Tibial nerve (tissue), 4 donors: ENCODE measurements at regions not wholly inside any gene's neighbourhood (a gene's known extent, or its start where the extent isn't known, plus 50 kb on each side); places are given as distances from the start of the nearest gene placed in this dataset.

Experiments
- EP300 ChIP-seq, 2 donors: sonication (generic); formaldehyde crosslinking; IDR thresholded peaks; one replicate each; pipeline ENCODE4 v1.6.1; 2017; ENCODE audit warnings: antibody characterized with exemption in 2 of 2, mild to moderate bottlenecking in 1 of 2
- POLR2A ChIP-seq, 2 donors: fragments of 450-650 bp; IDR thresholded peaks; one replicate each; pipeline ENCODE4 v1.6.1; 2017; ENCODE audit warnings: antibody characterized with exemption in 2 of 2, mild to moderate bottlenecking in 2 of 2, moderate library complexity in 2 of 2
- TF ChIP-seq, protein P1 (sequence below), 5 experiments: fragments of 200-600 bp in 3 of 5; fragments of 450-650 bp in 2 of 5; sonication (generic) in 3 of 5; IDR thresholded peaks; one replicate each; pipeline ENCODE4 v1.5.1; 2016 to 2019; ENCODE audit warnings: antibody characterized with exemption in 5 of 5, mild to moderate bottlenecking in 3 of 5, moderate library complexity in 2 of 5

DNA sequence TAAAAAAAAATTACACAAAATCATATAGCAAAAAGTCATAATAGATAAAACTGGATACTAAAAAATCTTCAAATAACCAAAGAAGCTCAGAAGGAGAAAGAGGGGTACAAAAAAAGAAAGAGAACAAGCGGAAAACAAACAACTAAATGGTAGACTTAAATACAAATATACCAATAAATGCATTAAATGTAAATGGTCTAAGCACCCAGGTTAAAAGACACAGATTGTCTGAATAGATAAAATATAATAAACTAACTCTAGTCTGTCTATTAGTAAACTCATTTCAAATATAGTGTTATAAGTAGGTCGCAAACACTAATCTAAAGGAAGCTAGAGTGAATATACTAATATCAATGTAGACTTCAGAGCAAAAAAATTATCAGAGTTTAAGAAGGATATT lies 357.4 kb downstream of the METTL4 start:
- TF ChIP-seq, protein P1, sequence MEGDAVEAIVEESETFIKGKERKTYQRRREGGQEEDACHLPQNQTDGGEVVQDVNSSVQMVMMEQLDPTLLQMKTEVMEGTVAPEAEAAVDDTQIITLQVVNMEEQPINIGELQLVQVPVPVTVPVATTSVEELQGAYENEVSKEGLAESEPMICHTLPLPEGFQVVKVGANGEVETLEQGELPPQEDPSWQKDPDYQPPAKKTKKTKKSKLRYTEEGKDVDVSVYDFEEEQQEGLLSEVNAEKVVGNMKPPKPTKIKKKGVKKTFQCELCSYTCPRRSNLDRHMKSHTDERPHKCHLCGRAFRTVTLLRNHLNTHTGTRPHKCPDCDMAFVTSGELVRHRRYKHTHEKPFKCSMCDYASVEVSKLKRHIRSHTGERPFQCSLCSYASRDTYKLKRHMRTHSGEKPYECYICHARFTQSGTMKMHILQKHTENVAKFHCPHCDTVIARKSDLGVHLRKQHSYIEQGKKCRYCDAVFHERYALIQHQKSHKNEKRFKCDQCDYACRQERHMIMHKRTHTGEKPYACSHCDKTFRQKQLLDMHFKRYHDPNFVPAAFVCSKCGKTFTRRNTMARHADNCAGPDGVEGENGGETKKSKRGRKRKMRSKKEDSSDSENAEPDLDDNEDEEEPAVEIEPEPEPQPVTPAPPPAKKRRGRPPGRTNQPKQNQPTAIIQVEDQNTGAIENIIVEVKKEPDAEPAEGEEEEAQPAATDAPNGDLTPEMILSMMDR (IDR thresholded peaks at IDR 0.05), result no peak
- TF ChIP-seq POLR2A (IDR thresholded peaks at IDR 0.05), result no peak
- no peak for TF ChIP-seq EP300 (IDR thresholded peaks at IDR 0.05)
